ENCODE measurements at regions not wholly inside any gene's neighbourhood (a gene's known extent, or its start where the extent isn't known, plus 50 kb on each side); places are given as distances from the start of the nearest gene placed in this dataset.

- no peak for TF ChIP-seq POLR2AphosphoS5 (IDR thresholded peaks at IDR 0.05; ENCODE audit: low read depth, low read length)
- TF ChIP-seq SIN3A (IDR thresholded peaks at IDR 0.05; ENCODE audit: borderline replicate concordance, insufficient read depth, low read length), result no peak
- no peak for TF ChIP-seq TAF1 (IDR thresholded peaks at IDR 0.05; ENCODE audit: borderline replicate concordance, insufficient read depth, low read length)
- TF ChIP-seq, protein P1, sequence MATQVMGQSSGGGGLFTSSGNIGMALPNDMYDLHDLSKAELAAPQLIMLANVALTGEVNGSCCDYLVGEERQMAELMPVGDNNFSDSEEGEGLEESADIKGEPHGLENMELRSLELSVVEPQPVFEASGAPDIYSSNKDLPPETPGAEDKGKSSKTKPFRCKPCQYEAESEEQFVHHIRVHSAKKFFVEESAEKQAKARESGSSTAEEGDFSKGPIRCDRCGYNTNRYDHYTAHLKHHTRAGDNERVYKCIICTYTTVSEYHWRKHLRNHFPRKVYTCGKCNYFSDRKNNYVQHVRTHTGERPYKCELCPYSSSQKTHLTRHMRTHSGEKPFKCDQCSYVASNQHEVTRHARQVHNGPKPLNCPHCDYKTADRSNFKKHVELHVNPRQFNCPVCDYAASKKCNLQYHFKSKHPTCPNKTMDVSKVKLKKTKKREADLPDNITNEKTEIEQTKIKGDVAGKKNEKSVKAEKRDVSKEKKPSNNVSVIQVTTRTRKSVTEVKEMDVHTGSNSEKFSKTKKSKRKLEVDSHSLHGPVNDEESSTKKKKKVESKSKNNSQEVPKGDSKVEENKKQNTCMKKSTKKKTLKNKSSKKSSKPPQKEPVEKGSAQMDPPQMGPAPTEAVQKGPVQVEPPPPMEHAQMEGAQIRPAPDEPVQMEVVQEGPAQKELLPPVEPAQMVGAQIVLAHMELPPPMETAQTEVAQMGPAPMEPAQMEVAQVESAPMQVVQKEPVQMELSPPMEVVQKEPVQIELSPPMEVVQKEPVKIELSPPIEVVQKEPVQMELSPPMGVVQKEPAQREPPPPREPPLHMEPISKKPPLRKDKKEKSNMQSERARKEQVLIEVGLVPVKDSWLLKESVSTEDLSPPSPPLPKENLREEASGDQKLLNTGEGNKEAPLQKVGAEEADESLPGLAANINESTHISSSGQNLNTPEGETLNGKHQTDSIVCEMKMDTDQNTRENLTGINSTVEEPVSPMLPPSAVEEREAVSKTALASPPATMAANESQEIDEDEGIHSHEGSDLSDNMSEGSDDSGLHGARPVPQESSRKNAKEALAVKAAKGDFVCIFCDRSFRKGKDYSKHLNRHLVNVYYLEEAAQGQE (IDR thresholded peaks at IDR 0.05; ENCODE audit: insufficient read depth in 1 of 2, low read depth in 2 of 2, low read length in 2 of 2), result no peak
- TF ChIP-seq FOXP2 (optimal IDR thresholded peaks at IDR 0.05; ENCODE audit: borderline replicate concordance, extremely low read depth, extremely low read length, insufficient read depth), result no peak
Measured at GRCh38 chr2:117691595-117691994, 122.9 kb upstream of the DDX18 start.

All from PFSK-1 (cell line).